ENCODE measurements at regions not wholly inside any gene's neighbourhood (a gene's known extent, or its start where the extent isn't known, plus 50 kb on each side); places are given as distances from the start of the nearest gene placed in this dataset.

DNA sequence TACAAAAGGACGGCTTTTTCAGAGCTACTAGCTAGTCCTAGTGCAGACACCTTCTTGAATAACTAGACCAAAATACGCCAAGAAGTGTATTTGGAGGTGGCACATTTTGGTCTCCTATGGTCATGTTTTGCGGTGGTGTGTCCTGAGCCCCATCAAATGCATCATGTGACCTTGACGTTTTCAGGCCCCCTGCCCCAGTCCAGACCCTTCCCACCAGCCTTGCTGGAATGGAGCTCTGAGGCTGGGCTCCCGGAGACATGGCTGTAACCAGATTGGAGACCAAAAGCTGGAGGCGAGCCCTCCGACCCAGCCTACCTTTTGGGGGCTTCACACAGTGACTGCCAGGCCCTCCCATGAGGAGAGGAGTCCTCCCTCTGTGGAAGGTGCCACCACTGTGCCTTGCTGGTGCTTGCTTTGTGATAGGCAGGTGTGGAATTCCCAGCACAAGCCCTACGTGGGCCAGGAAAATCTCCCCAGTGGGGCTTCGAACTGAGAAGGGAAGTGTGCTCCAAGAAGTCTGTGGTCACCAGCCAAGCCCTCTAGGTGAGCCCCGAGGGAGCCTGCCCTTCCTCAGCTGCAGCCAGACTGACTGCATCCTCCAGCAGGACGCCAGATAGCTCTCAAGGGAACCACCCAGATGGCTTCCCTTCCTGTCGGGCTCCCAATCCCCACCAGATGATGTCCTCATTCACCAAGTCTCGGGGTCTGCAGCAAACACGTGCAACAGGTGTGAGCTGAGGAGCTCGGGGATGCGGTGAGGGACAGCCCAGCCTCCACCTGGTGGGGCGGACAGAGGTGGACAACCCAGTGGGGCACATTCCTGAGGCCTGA is 126.2 kb downstream of the ASB7 start:
- CTCF ChIA-PET, result no interaction called here
- Mint-ChIP-seq H3K4me3 (no peak overlapping the region), H3K36me3 (ENCODE audit: low read depth) (no peaks in the 10 kb centered on the region), H3K9me3 (no peaks in the 10 kb centered on the region), H3K4me1 (no peaks in the 10 kb centered on the region), H3K27me3 (peaks cover 6% of the 10 kb centered on the region), H3K27ac (no peak overlapping the region)
- TF ChIP-seq, protein P1, sequence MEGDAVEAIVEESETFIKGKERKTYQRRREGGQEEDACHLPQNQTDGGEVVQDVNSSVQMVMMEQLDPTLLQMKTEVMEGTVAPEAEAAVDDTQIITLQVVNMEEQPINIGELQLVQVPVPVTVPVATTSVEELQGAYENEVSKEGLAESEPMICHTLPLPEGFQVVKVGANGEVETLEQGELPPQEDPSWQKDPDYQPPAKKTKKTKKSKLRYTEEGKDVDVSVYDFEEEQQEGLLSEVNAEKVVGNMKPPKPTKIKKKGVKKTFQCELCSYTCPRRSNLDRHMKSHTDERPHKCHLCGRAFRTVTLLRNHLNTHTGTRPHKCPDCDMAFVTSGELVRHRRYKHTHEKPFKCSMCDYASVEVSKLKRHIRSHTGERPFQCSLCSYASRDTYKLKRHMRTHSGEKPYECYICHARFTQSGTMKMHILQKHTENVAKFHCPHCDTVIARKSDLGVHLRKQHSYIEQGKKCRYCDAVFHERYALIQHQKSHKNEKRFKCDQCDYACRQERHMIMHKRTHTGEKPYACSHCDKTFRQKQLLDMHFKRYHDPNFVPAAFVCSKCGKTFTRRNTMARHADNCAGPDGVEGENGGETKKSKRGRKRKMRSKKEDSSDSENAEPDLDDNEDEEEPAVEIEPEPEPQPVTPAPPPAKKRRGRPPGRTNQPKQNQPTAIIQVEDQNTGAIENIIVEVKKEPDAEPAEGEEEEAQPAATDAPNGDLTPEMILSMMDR (IDR thresholded peaks at IDR 0.05), result no peak
- POLR2A ChIA-PET, result no interaction called here
- ATAC-seq (ENCODE audit: low read depth), result no peak
- no peak for DNase-seq
- intact Hi-C loops (cut with micrococcal nuclease), result no loop called here

DNA sequence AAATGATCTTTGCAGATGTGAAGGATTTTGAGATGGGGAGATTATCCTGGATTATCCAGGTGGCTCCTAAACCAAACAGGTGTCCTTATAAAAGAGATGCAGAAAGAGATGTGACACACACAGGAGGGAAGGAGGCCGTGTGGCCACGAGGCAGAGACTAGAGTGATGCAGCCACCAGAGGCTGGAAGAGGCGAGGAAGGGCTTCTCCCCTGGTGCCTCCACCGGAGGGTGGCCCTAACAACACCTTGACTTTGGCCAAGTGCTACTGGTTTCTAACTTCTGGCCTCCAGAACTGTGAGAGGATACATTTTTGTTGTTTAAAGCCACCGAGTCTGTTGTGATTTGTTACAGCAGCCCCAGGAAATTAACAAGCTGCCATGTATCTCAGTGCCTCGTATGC is 127.1 kb downstream of the ASB7 start:
- intact Hi-C loops (cut with micrococcal nuclease), result no loop called here
- Mint-ChIP-seq H3K36me3 (ENCODE audit: low read depth) (no peaks in the 10 kb centered on the region), H3K27me3 (peaks cover 6% of the 10 kb centered on the region), H3K27ac (no peak overlapping the region), H3K4me3 (no peak overlapping the region), H3K9me3 (no peaks in the 10 kb centered on the region), H3K4me1 (no peaks in the 10 kb centered on the region)
- TF ChIP-seq, protein P1 (IDR thresholded peaks at IDR 0.05), result no peak
- DNase-seq (no peak), ATAC-seq (ENCODE audit: low read depth) (no peak)
- CTCF ChIA-PET, result no interaction called here
- POLR2A ChIA-PET, result no interaction called here

DNA sequence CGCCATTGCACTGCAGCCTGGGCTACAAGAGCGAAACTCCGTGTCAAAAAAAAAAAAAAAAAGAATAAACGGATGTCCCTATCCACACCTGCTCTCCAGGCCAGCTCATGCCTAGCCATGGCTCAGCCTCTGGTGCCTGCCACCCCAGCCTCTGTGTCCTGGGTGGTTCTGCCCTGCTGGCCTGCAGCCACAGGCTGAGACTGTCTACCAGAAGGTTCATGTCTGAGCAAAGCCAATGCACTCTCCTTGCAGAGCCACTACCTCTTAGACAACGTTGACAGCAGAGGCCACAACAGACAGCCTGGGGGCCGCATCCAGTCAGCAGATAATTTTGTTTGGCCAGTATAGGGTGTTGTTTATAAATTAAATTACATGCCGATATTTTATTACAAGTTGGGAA is 127.7 kb downstream of the ASB7 start:
- DNase-seq (no peak), ATAC-seq (ENCODE audit: low read depth) (no peak)
- CTCF ChIA-PET, result no interaction called here
- Mint-ChIP-seq H3K9me3 (no peaks in the 10 kb centered on the region), H3K4me3 (no peak overlapping the region), H3K27ac (no peak overlapping the region), H3K27me3 (peaks cover 6% of the 10 kb centered on the region), H3K36me3 (ENCODE audit: low read depth) (no peaks in the 10 kb centered on the region), H3K4me1 (no peaks in the 10 kb centered on the region)
- TF ChIP-seq, protein P1 (IDR thresholded peaks at IDR 0.05), result no peak
- POLR2A ChIA-PET, result no interaction called here
- intact Hi-C loops (cut with micrococcal nuclease), result no loop called here

DNA sequence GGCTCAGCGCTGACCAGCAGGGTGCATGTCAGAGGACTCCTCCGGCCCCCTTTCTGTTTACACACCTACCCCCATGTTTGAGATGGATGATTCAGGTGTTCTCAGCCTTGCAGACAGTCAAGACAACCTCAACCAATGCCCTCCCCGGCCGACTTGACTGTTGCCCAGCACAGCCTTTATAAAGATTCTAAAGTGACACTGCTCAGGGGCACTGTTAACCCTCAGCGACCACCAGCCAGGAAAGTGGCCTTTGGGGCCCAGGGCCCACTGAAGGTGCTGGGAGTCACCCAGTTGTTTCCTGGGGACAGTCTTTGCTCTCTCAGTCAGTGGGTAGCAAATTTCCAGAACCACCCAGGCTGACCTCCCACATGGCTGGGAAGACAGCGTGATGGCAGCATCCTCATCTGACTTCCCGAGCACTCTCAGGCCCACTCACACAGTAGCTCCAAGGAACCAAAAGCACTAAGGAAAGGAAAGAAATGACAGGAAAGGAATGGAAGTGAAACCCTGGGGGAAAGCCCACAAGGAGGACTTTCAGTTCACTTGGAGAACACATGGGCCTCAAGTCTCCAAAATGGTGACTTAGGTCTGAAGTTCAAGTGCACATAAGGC is 128.4 kb downstream of the ASB7 start:
- Mint-ChIP-seq H3K9me3 (no peaks in the 10 kb centered on the region), H3K4me3 (no peak overlapping the region), H3K36me3 (ENCODE audit: low read depth) (no peaks in the 10 kb centered on the region), H3K4me1 (no peaks in the 10 kb centered on the region), H3K27ac (no peak overlapping the region), H3K27me3 (peaks cover 6% of the 10 kb centered on the region)
- TF ChIP-seq, protein P1 (IDR thresholded peaks at IDR 0.05), result no peak
- intact Hi-C loops (cut with micrococcal nuclease), result no loop called here
- CTCF ChIA-PET, result no interaction called here
- POLR2A ChIA-PET, result no interaction called here
- DNase-seq, result no peak
- no peak for ATAC-seq (ENCODE audit: low read depth)

DNA sequence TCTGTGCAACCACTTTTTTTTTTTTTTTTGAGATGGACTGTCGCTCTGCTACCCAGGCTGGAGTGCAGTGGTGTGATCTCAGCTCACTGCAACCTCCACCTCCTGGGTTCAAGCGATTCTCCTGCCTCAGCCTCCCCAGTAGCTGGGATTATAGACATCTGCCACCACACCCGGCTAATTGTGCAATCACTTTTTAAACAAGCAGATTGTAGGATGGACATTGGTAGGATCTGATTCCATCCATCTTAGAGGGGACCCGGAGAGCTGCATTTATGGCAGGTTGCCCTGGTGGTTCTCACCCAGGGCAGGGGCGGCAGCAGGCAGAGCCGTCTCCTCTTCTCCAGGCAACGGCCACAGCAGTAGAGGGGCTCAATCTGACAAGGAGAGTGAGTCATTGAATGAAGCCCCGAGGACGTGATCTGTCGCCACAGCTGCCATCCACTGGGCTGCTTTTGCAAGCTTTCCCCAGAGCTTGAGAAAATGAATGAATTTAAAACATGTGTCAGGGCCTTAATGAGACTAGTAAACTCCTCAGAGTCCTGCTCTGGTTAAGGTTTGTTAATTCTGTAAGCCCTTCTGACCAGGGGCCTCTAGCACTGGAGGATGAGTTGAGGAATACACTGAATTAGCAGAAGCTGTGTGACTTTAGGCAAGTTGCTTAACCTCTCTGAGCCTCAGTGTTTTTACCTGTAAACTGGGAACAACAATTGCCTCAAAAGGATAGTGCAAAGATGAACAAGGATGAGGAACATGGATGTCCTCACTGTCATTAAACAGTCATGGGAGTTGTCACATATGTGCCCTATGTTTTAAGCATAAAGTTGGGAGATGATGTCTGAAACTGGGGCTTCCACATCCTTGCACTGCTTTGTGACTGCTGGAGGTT is 129.1 kb downstream of the ASB7 start:
- no peak for DNase-seq
- Mint-ChIP-seq H3K9me3 (no peaks in the 10 kb centered on the region), H3K27ac (no peak overlapping the region), H3K4me3 (no peak overlapping the region), H3K4me1 (no peaks in the 10 kb centered on the region), H3K27me3 (peaks cover 6% of the 10 kb centered on the region), H3K36me3 (ENCODE audit: low read depth) (no peaks in the 10 kb centered on the region)
- no peak for ATAC-seq (ENCODE audit: low read depth)
- ChIA-PET CTCF (no interaction called here), POLR2A (no interaction called here)
- TF ChIP-seq, protein P1 (IDR thresholded peaks at IDR 0.05), result no peak
- intact Hi-C loops (cut with micrococcal nuclease), result no loop called here
